ENCODE measurements at regions not wholly inside any gene's neighbourhood (a gene's known extent, or its start where the extent isn't known, plus 50 kb on each side); places are given as distances from the start of the nearest gene placed in this dataset.

GRCh38 chr6:1226277-1227099 lies 85.4 kb upstream of the FOXQ1 start:
- TF ChIP-seq, protein P1, sequence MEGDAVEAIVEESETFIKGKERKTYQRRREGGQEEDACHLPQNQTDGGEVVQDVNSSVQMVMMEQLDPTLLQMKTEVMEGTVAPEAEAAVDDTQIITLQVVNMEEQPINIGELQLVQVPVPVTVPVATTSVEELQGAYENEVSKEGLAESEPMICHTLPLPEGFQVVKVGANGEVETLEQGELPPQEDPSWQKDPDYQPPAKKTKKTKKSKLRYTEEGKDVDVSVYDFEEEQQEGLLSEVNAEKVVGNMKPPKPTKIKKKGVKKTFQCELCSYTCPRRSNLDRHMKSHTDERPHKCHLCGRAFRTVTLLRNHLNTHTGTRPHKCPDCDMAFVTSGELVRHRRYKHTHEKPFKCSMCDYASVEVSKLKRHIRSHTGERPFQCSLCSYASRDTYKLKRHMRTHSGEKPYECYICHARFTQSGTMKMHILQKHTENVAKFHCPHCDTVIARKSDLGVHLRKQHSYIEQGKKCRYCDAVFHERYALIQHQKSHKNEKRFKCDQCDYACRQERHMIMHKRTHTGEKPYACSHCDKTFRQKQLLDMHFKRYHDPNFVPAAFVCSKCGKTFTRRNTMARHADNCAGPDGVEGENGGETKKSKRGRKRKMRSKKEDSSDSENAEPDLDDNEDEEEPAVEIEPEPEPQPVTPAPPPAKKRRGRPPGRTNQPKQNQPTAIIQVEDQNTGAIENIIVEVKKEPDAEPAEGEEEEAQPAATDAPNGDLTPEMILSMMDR (IDR thresholded peaks at IDR 0.05): no peak
- TF ChIP-seq EP300 (IDR thresholded peaks at IDR 0.05): no peak
- no peak for TF ChIP-seq POLR2A (IDR thresholded peaks at IDR 0.05)
- no peak for TF ChIP-seq POLR2AphosphoS5 (IDR thresholded peaks at IDR 0.05)
